HG03457 (cell line): ENCODE measurements at regions not wholly inside any gene's neighbourhood (a gene's known extent, or its start where the extent isn't known, plus 50 kb on each side); places are given as distances from the start of the nearest gene placed in this dataset.

Source experiments
- ATAC-seq: cut with Tn5 transposase; IDR thresholded peaks from one replicate; pipeline ENCODE4 v1.9.1; 2021; ENCODE audit warnings: moderate number of reproducible peaks; ENCODE audit not compliant: unreplicated experiment

DNA sequence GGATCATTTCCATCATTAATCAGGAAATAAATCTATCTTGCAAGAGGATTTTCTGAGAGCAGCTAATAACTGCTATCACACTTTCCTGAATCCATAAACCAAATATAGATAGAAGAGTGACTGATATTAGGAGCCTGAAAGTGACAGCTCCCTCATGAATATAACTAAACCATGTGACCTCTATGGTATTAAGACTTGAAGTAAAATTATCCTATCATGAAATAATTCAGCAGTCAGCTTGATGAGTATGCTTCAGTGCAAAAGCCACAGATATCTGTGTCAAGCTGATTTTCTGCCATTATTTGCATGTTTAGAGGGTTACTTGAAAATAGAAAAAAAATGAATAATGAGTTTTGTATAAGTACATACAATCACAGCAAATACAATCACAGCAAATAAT is 80.1 kb upstream of the PPP1R3A start:
- ATAC-seq = no peak

DNA sequence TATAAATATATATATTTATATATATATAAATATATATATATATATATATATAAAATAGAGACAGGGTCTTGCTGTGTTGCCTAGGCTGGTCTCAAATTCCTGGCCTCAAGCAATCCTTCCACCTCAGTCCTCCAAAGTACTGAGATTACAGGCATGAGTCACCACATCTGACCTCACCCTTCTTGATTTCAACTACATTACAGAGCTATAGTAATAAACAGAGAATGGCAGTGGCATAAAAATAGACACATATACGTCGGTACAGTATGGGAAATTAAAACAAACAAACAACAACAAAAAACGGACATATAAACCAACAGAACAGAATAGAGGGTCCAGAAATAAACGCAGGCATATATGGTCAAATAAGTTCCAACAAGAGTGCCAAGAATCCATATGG is 77.6 kb upstream of the PPP1R3A start:
- no peak for ATAC-seq

DNA sequence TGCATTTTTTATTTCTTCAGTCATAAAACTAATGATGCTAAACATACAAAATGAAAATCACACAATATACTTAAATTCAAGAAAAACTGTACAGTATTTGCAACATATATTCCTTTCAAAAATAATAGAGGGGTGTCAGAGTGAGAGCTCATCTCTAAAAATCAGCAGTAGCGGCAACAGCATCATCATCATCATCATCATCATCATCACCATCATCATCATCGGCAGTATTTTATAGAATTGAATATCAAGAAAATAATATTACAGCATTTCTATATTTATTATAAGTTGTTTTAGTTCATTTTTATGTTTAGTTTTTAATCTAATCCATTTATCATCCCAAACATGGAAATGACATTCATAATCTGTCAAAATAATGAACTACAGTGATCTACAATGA is 67.4 kb upstream of the PPP1R3A start:
- ATAC-seq = no peak

DNA sequence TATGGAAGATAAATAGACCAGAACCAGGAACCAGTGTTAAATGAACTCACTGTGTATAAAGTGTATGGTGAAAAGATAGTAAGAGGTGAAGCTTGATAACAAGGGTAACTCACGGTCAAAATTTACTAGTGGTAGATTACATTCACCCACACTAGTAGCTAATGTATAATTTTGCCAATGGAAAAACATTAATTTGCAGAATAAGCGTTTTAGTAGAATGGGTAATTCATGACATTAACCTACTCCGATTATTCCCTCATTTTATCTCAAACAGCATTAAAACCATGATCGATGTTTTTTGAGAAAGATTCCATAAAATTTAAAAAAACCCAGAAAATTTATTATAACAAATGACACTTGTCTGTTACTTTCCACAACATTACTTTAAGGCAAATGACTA is 57.7 kb upstream of the PPP1R3A start:
- ATAC-seq = no peak

DNA sequence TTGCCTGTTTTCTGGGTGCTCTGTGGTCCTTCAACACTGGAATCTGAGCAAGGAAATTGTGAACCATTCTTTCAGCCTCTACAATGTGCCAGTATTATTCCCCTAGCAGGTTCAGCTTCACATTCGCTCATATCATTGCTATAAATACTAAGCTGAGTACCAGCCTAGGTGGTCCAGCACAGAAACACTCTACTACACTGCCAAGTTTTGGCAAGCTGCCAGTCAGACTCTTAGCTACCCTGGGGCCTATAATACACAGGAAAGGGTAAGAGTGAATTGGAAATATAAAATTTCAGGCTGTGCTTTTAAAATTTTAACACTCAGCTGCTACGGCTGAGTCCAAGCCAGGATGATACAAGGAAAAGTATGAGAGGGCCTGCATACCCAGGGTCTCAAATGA is 49.9 kb upstream of the PPP1R3A start:
- no peak for ATAC-seq
